EL (cell line): ENCODE measurements at regions not wholly inside any gene's neighbourhood (a gene's known extent, or its start where the extent isn't known, plus 50 kb on each side); places are given as distances from the start of the nearest gene placed in this dataset.
"Not testable (repeated sequence)": the region's sequence is repeated elsewhere in the genome, so short reads cannot be mapped to it uniquely, and the experiment has no call there.

Source experiments
- DNase-seq: peaks from one replicate; pipeline ENCODE4 v3.0.0-alpha.2; 2016

GRCh38 chr6:119526561-119527230 lies 177.1 kb upstream of the MAN1A1 start:
- DNase-seq = no peak

- DNase-seq = no peak
These were observed 174.8 kb upstream of the MAN1A1 start for GRCh38 chr6:119524410-119524809.

GRCh38 chr6:119523556-119523955 lies 174.0 kb upstream of the MAN1A1 start:
- no peak for DNase-seq

GRCh38 chr6:119521251-119521650 lies 171.7 kb upstream of the MAN1A1 start:
- DNase-seq = no peak

- DNase-seq = no peak
These were observed 167.9 kb upstream of the MAN1A1 start for GRCh38 chr6:119517428-119517827.

GRCh38 chr6:119514345-119514744 lies 164.8 kb upstream of the MAN1A1 start:
- DNase-seq = no peak

- no peak for DNase-seq
These were observed 161.5 kb upstream of the MAN1A1 start for GRCh38 chr6:119511024-119511423.

- DNase-seq = no peak
These were observed 160.7 kb upstream of the MAN1A1 start for GRCh38 chr6:119510246-119510645.

GRCh38 chr6:119506631-119507174 lies 157.1 kb upstream of the MAN1A1 start:
- DNase-seq = no peak

GRCh38 chr6:119501798-119502483 lies 152.4 kb upstream of the MAN1A1 start:
- DNase-seq = no peak

GRCh38 chr6:119499797-119500196 lies 150.2 kb upstream of the MAN1A1 start:
- no peak for DNase-seq

- no peak for DNase-seq
These were observed 148.6 kb upstream of the MAN1A1 start for GRCh38 chr6:119497988-119498727.

- no peak for DNase-seq
These were observed 145.7 kb upstream of the MAN1A1 start for GRCh38 chr6:119495230-119495683.

GRCh38 chr6:119493980-119494379 lies 144.4 kb upstream of the MAN1A1 start:
- no peak for DNase-seq

- not testable (repeated sequence) for DNase-seq
These were observed 141.6 kb upstream of the MAN1A1 start for GRCh38 chr6:119491112-119491511.

- not testable (repeated sequence) for DNase-seq
These were observed 140.5 kb upstream of the MAN1A1 start for GRCh38 chr6:119490050-119490449.

- DNase-seq = peak; percentile 85
These were observed 135.0 kb upstream of the MAN1A1 start for GRCh38 chr6:119484598-119484997.

GRCh38 chr6:119483908-119484307 lies 134.3 kb upstream of the MAN1A1 start:
- no peak for DNase-seq

GRCh38 chr6:119482850-119483285 lies 133.3 kb upstream of the MAN1A1 start:
- no peak for DNase-seq

GRCh38 chr6:119481976-119482375 lies 132.4 kb upstream of the MAN1A1 start:
- no peak for DNase-seq

GRCh38 chr6:119480961-119481497 lies 131.5 kb upstream of the MAN1A1 start:
- DNase-seq = no peak

- DNase-seq = peak; percentile 17
These were observed 130.5 kb upstream of the MAN1A1 start for GRCh38 chr6:119479860-119480655.
